Breast epithelium (tissue), 3 donors: ENCODE measurements at regions not wholly inside any gene's neighbourhood (a gene's known extent, or its start where the extent isn't known, plus 50 kb on each side); places are given as distances from the start of the nearest gene placed in this dataset.
"Not testable (repeated sequence)": the region's sequence is repeated elsewhere in the genome, so short reads cannot be mapped to it uniquely, and the experiment has no call there.

Source experiments
- POLR2A ChIP-seq: fragments of 450-650 bp; IDR thresholded peaks from one replicate; pipeline ENCODE4 v1.6.1; 2016; ENCODE audit warnings: antibody characterized with exemption, mild to moderate bottlenecking, moderate library complexity
- POLR2AphosphoS5 ChIP-seq, 3 donors: sonication (generic); formaldehyde crosslinking; IDR thresholded peaks; one replicate each; pipeline ENCODE4 v1.6.1; 2017; ENCODE audit warnings: antibody characterized with exemption in 3 of 3
- TF ChIP-seq, protein P1 (sequence below), 3 donors: fragments of 450-650 bp; IDR thresholded peaks; one replicate each; pipeline ENCODE4 v1.5.1; 2016 to 2017; ENCODE audit warnings: antibody characterized with exemption in 3 of 3, mild to moderate bottlenecking in 3 of 3, moderate library complexity in 3 of 3

DNA sequence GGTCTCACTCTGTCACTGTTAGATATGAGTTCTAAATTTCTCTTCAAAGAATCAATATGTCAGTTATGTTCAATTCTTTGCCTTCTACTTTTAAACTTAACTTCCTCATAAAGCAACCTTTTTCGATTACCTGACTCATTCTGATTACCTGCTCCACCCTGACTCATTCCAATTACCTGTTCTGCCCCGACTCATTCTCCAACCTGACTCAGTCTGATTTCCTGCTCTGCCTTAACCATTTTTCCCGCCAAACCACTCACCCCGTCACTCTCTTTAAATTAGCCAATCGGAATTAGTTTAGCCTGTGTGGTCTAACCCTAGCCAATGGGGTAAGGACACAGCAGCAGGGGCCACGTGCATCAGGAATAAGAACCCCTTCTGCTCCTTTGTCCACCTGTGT lies 67.4 kb upstream of the RASSF8 start:
- TF ChIP-seq, protein P1, sequence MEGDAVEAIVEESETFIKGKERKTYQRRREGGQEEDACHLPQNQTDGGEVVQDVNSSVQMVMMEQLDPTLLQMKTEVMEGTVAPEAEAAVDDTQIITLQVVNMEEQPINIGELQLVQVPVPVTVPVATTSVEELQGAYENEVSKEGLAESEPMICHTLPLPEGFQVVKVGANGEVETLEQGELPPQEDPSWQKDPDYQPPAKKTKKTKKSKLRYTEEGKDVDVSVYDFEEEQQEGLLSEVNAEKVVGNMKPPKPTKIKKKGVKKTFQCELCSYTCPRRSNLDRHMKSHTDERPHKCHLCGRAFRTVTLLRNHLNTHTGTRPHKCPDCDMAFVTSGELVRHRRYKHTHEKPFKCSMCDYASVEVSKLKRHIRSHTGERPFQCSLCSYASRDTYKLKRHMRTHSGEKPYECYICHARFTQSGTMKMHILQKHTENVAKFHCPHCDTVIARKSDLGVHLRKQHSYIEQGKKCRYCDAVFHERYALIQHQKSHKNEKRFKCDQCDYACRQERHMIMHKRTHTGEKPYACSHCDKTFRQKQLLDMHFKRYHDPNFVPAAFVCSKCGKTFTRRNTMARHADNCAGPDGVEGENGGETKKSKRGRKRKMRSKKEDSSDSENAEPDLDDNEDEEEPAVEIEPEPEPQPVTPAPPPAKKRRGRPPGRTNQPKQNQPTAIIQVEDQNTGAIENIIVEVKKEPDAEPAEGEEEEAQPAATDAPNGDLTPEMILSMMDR (IDR thresholded peaks at IDR 0.05), result not testable (repeated sequence)
- TF ChIP-seq POLR2AphosphoS5 (IDR thresholded peaks at IDR 0.05); POLR2A: not testable (repeated sequence)
